GM12872 (cell line): ENCODE measurements at regions not wholly inside any gene's neighbourhood (a gene's known extent, or its start where the extent isn't known, plus 50 kb on each side); places are given as distances from the start of the nearest gene placed in this dataset.

Experiments used
- TF ChIP-seq, protein P1 (sequence below): IDR thresholded peaks from 3 replicates; pipeline ENCODE4 v1.5.1; 2011; ENCODE audit warnings: low read depth, mild to moderate bottlenecking, low read length, moderate library complexity; ENCODE audit not compliant: insufficient read depth

DNA sequence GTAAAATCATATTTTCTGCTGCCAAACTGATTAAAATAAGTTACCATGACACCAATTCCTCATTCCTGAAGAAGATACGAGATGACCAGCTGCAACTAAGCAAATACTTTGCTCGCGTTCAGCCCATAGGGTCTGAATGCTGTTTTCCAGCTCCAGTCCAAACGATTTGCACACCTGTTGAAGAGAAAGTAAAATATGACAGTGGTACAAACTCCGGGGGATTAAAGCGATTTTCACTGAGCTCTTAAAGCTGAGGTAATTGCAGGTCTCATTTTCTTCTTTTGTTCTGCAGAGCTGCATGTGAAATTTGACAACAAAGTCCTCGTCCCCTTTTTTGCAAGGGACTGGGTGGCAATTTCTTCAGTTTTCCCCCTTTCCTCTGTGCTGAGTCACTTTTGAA is 118.4 kb downstream of the NR2F2 start:
- TF ChIP-seq, protein P1, sequence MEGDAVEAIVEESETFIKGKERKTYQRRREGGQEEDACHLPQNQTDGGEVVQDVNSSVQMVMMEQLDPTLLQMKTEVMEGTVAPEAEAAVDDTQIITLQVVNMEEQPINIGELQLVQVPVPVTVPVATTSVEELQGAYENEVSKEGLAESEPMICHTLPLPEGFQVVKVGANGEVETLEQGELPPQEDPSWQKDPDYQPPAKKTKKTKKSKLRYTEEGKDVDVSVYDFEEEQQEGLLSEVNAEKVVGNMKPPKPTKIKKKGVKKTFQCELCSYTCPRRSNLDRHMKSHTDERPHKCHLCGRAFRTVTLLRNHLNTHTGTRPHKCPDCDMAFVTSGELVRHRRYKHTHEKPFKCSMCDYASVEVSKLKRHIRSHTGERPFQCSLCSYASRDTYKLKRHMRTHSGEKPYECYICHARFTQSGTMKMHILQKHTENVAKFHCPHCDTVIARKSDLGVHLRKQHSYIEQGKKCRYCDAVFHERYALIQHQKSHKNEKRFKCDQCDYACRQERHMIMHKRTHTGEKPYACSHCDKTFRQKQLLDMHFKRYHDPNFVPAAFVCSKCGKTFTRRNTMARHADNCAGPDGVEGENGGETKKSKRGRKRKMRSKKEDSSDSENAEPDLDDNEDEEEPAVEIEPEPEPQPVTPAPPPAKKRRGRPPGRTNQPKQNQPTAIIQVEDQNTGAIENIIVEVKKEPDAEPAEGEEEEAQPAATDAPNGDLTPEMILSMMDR = no peak

DNA sequence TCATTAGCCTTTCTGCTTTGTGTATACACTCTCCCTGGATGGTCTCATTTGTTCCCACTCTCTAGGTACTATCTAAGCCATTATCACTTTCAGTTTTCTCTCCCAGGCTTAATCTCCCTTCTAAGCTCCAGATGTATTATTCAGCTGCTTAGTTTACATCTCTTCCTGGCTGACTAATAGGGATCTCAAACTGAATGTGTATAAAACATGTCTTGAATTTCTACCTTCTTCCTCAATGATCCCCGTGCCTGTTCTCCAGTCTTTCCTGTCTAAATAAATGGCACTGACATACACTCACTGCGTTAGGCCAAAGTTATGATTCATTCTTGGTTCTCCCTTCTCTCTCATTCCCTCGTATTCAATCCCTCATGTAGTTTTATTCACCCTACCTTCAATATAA is 127.3 kb downstream of the NR2F2 start:
- TF ChIP-seq, protein P1 = no peak

DNA sequence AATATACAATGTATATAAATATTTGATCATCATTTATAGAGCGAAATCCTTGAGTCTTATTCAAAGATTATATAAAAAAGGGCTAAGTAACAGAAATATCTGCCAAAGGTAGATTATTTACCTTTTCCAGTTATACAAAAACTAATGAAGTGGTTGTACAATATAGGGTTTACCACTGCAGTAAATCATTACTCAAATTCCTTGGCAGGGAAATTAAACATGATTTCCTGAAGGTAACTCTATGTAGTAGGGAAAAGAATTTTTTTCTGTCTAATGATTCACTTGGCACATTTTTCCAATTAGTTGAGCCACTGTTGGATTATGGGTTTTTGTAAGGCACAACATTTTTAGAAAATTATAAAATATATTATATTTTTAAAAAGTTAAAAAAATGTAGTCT is 129.6 kb downstream of the NR2F2 start:
- TF ChIP-seq, protein P1 = no peak

DNA sequence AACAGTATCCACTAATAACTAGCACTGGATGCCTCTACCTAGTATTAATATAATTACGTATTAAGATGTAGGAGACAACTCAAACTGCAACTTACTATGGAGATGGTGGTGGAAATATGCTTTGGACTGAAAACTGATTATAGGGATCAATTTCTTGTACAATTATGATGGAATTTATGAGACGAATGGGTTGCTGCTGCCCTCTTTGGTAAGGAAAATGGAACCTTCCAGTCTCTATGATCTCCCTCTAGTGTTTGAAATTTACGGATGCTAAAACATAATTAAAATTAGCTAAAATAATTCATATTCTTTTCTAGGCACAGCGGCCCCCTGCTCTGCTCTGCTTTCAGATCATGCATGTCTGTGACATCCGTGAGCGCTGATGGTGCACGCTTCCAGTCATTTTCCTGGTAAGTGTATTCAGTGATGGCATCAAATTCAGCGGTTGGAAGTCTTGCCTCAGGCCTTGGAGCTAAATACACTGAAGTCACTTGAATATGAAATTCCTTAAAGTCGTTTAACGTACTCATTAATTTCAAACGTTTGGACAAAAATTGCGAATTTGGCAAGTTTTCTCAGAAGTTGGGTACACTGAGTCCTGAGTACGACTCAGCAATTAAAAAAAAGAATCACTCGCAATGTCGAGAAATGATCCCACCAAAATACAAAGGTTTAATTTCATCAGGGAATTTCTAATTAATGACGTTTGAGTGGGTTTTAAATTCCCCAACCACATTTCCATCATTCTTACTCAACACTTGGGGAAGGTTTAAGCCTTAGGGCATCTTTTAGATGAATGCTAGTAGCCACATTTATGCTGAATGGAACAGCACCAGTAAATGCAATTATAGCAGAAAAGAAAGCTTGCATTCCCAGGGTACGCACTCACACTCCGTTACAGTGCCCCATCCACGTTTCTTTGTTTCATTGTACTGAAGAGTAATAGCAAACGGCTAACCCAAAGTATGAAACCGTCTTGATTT is 132.6 kb downstream of the NR2F2 start:
- TF ChIP-seq, protein P1 = no peak

DNA sequence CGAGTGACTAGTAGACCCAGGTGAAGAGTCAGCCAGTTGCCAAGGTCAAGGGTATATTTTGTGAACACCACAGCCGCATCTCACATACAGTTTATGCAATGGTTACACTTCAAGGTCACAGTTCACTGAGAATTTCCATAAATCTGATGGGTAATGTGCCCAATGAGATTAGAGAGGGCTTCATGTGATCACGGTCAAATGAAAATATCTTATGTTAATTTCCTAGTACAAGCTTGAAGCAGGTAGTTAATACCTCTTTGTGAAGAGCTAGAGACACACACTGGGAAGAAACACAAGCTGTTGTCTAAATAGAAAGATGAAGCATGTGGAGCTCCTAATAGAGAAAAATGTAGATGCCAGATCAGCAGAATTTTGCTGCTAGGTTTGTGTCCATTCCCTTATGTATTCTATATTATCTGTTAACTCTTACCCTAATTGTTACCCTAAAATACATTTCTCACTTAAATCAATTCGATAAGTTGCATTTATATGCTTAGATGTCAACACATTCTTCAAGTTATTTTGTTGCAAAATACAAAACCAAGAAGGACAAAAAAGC is 136.0 kb downstream of the NR2F2 start:
- TF ChIP-seq, protein P1 = no peak

DNA sequence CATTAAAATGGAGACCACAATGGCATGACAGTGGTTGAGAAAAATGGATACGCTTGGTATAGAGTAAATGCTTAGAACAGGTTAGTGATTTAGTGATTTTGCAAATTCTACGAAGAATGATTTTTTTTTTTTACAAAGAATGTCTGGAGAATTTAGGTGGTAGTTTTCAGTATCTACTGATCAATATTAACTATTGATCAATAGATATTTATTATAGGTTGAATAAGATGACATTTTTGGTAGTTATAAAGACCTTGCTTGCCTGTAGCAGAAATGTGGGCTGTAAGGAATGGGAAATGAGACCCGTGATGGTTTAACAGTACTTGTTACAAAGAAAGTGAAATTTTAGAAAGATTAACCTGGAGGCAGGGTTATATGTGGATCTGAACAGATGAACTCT is 137.5 kb downstream of the NR2F2 start:
- TF ChIP-seq, protein P1 = no peak

DNA sequence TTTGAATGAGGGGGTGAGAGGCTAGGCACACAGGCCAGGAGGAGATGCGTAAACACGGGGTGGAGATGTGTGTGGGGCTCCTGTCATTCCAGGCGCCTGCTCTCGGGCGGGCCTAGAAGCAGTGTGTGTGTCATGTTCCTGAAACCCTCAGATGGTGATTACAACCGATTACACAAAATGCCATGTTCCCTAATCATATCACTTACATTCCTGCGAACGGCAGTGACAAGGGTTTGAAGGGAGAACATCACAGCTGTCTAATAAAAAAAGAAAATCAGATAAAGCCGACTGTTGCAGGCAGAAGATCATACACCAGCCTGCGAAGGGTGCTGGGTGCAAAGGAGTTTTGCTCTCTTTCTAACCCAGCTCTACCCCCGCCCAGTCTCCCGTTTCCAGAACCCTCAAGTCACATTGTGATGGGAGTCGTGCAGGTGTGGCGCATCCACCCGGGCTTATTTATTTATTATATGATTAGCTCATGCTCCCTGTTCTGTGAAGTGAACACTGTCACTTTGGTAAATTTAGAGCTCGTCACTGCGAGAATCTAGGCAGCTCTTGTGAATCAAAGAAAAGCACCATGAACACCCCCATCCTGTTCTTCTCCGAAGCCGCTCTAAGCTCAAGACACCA is 140.3 kb downstream of the NR2F2 start:
- TF ChIP-seq, protein P1 = no peak
